ENCODE measurements at regions not wholly inside any gene's neighbourhood (a gene's known extent, or its start where the extent isn't known, plus 50 kb on each side); places are given as distances from the start of the nearest gene placed in this dataset.

GRCh38 chr13:97072297-97072696 is 78.0 kb upstream of the OXGR1 start:
- no peak for TF ChIP-seq CTCF (IDR thresholded peaks at IDR 0.05; ENCODE audit: low read depth, low read length, missing control alignments)
- H3K4me3 ChIP-seq (ENCODE audit: low read depth, low read length) = no peak overlapping the region
- DNase-seq (ENCODE audit: low read depth) = no peak

- H3K4me3 ChIP-seq (ENCODE audit: low read depth, low read length) = no peak overlapping the region
- no peak for DNase-seq (ENCODE audit: low read depth)
- no peak for TF ChIP-seq CTCF (IDR thresholded peaks at IDR 0.05; ENCODE audit: low read depth, low read length, missing control alignments)
Measured at GRCh38 chr13:97074618-97075017, 80.3 kb upstream of the OXGR1 start.

- no peak for TF ChIP-seq CTCF (IDR thresholded peaks at IDR 0.05; ENCODE audit: low read depth, low read length, missing control alignments)
- DNase-seq (ENCODE audit: low read depth) = no peak
- no peak overlapping the region for H3K4me3 ChIP-seq (ENCODE audit: low read depth, low read length)
Measured at GRCh38 chr13:97076898-97077297, 82.6 kb upstream of the OXGR1 start.

- TF ChIP-seq CTCF (IDR thresholded peaks at IDR 0.05; ENCODE audit: low read depth, low read length, missing control alignments) = no peak
- DNase-seq (ENCODE audit: low read depth) = no peak
- no peak overlapping the region for H3K4me3 ChIP-seq (ENCODE audit: low read depth, low read length)
Measured at GRCh38 chr13:97077341-97077740, 83.1 kb upstream of the OXGR1 start.

- TF ChIP-seq CTCF (IDR thresholded peaks at IDR 0.05; ENCODE audit: low read depth, low read length, missing control alignments) = no peak
- no peak overlapping the region for H3K4me3 ChIP-seq (ENCODE audit: low read depth, low read length)
- no peak for DNase-seq (ENCODE audit: low read depth)
Measured at GRCh38 chr13:97079726-97080125, 85.5 kb upstream of the OXGR1 start.

GRCh38 chr13:97082461-97083207 is 88.4 kb upstream of the OXGR1 start:
- TF ChIP-seq CTCF (IDR thresholded peaks at IDR 0.05; ENCODE audit: low read depth, low read length, missing control alignments) = no peak
- DNase-seq (ENCODE audit: low read depth) = no peak
- H3K4me3 ChIP-seq (ENCODE audit: low read depth, low read length) = no peak overlapping the region

GRCh38 chr13:97091196-97091595 is 96.9 kb upstream of the OXGR1 start:
- no peak for DNase-seq (ENCODE audit: low read depth)
- H3K4me3 ChIP-seq (ENCODE audit: low read depth, low read length) = no peak overlapping the region
- TF ChIP-seq CTCF (IDR thresholded peaks at IDR 0.05; ENCODE audit: low read depth, low read length, missing control alignments) = no peak

Data from GM12864 (cell line).